ENCODE measurements at regions not wholly inside any gene's neighbourhood (a gene's known extent, or its start where the extent isn't known, plus 50 kb on each side); places are given as distances from the start of the nearest gene placed in this dataset.

DNA sequence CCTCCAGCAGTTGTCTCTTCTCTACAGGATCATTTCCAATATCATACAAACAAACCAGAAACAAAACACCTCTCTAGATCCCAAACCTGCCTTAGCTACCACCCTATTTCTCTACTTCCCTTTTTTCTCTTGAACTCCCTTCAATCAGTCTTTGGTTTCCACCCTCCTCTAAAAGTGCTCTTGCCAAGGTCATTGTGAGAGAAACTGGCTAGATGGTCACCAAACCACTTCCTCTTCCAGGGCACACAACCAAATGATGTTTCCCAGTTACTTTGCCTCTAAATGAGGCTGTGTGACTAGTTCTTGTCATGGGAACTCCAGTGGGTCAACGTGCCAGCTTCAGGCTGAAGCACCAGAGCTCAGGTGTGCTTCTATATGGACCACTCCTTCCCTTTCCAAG lies 85.8 kb upstream of the ARMC2 start:
- no peak for TF ChIP-seq POLR2A (IDR thresholded peaks at IDR 0.05)
- TF ChIP-seq, protein P1, sequence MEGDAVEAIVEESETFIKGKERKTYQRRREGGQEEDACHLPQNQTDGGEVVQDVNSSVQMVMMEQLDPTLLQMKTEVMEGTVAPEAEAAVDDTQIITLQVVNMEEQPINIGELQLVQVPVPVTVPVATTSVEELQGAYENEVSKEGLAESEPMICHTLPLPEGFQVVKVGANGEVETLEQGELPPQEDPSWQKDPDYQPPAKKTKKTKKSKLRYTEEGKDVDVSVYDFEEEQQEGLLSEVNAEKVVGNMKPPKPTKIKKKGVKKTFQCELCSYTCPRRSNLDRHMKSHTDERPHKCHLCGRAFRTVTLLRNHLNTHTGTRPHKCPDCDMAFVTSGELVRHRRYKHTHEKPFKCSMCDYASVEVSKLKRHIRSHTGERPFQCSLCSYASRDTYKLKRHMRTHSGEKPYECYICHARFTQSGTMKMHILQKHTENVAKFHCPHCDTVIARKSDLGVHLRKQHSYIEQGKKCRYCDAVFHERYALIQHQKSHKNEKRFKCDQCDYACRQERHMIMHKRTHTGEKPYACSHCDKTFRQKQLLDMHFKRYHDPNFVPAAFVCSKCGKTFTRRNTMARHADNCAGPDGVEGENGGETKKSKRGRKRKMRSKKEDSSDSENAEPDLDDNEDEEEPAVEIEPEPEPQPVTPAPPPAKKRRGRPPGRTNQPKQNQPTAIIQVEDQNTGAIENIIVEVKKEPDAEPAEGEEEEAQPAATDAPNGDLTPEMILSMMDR (IDR thresholded peaks at IDR 0.05) = no peak

All from lower leg skin (tissue), 3 donors.